ENCODE measurements at regions not wholly inside any gene's neighbourhood (a gene's known extent, or its start where the extent isn't known, plus 50 kb on each side); places are given as distances from the start of the nearest gene placed in this dataset.

DNA sequence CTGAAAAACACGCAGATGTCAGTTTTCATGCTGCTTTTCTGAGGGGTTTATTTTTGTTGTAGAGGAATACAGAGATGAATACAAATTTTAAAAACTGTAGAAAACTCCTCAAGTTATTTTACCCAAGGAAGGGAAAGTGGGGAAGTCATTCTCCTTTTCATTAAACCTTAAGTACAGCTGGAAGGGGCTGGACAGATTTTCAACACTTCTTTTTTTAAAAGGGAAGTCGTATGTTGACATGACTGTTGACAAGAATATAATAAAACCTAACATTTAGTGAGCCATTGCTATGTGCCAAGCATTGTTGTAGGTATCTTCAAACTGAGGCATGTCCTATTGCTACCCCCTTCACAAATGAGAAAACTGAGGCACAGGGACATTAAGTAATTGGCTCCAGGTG lies 235.7 kb upstream of the ELL2 start:
- Histone ChIP-seq H3K27me3 (ENCODE audit: control insufficient read depth in 2 of 2, insufficient read depth in 2 of 2, low read length in 2 of 2) (no peaks in the 10 kb centered on the region), H3K9ac (replicated peaks; ENCODE audit: extremely low read depth, insufficient read depth, low read length) (no peak overlapping the region), H3K9me3 (replicated peaks; ENCODE audit: control insufficient read depth, insufficient read depth, low read length) (no peaks in the 10 kb centered on the region), H3K4me2 (ENCODE audit: insufficient read depth, low read length) (no peak overlapping the region), H3K9me1 (replicated peaks; ENCODE audit: control insufficient read depth, extremely low read depth, insufficient read depth, low read length) (no peaks in the 10 kb centered on the region), H3K27ac (ENCODE audit: insufficient read depth, low read depth, low read length) (no peak overlapping the region), H2AFZ (ENCODE audit: low read depth, low read length) (no peak overlapping the region), H3K4me3 (replicated peaks in 1 of 3; ENCODE audit: insufficient read depth in 1 of 3, low read depth in 1 of 3, low read length in 3 of 3) (no peak overlapping the region), H3K79me2 (ENCODE audit: control insufficient read depth, insufficient read depth, low read length) (no peaks in the 10 kb centered on the region), H3K36me3 (ENCODE audit: control insufficient read depth in 2 of 2, extremely low read depth in 1 of 2, insufficient read depth in 2 of 2, low read length in 2 of 2) (no peaks in the 10 kb centered on the region), H4K20me1 (replicated peaks; ENCODE audit: control insufficient read depth, extremely low read depth, insufficient read depth, low read length) (no peaks in the 10 kb centered on the region), H3K4me1 (ENCODE audit: control insufficient read depth, extremely low read depth, insufficient read depth, low read length) (peaks cover 16% of the 10 kb centered on the region)
- ChIA-PET POLR2A (no interaction called here), CTCF (no interaction called here)
- DNase-seq (ENCODE audit: low read depth, low spot score): no peak
- dilution Hi-C loops (cut with MboI; ENCODE audit: extremely low pct_ligation_motif_present, low sequenced_read_pairs) (no loop called here), intact Hi-C loops (cut with micrococcal nuclease) (no loop called here)
- TF ChIP-seq POLR2AphosphoS5 (IDR thresholded peaks at IDR 0.05; ENCODE audit: insufficient read depth, low read depth, low read length): no peak
- TF ChIP-seq, protein P1, sequence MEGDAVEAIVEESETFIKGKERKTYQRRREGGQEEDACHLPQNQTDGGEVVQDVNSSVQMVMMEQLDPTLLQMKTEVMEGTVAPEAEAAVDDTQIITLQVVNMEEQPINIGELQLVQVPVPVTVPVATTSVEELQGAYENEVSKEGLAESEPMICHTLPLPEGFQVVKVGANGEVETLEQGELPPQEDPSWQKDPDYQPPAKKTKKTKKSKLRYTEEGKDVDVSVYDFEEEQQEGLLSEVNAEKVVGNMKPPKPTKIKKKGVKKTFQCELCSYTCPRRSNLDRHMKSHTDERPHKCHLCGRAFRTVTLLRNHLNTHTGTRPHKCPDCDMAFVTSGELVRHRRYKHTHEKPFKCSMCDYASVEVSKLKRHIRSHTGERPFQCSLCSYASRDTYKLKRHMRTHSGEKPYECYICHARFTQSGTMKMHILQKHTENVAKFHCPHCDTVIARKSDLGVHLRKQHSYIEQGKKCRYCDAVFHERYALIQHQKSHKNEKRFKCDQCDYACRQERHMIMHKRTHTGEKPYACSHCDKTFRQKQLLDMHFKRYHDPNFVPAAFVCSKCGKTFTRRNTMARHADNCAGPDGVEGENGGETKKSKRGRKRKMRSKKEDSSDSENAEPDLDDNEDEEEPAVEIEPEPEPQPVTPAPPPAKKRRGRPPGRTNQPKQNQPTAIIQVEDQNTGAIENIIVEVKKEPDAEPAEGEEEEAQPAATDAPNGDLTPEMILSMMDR (IDR thresholded peaks at IDR 0.05; ENCODE audit: extremely low read depth in 1 of 2, insufficient read depth in 1 of 2, low read depth in 1 of 2, low read length in 2 of 2): no peak
- no peak for TF ChIP-seq JUN (IDR thresholded peaks at IDR 0.05; ENCODE audit: borderline replicate concordance, insufficient read depth, insufficient read length, low read depth)
- no peak for TF ChIP-seq POLR2A (IDR thresholded peaks at IDR 0.05; ENCODE audit: low read depth, low read length)
- TF ChIP-seq GATA2 (IDR thresholded peaks at IDR 0.05; ENCODE audit: insufficient read depth, insufficient read length, low read depth, low read length): no peak
- no peak for TF ChIP-seq FOS (IDR thresholded peaks at IDR 0.05; ENCODE audit: borderline replicate concordance, insufficient read depth, low read length)
- no peak for TF ChIP-seq EZH2 (IDR thresholded peaks at IDR 0.05; ENCODE audit: borderline replicate concordance, low read depth, low read length, severe bottlenecking)
- TF ChIP-seq MYC (IDR thresholded peaks at IDR 0.05; ENCODE audit: low read depth, low read length): no peak
- TF ChIP-seq, protein P2, sequence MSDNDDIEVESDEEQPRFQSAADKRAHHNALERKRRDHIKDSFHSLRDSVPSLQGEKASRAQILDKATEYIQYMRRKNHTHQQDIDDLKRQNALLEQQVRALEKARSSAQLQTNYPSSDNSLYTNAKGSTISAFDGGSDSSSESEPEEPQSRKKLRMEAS (IDR thresholded peaks at IDR 0.05; ENCODE audit: insufficient read depth, insufficient read length): no peak
- no TSS peak for BruUV-seq (replicated peaks)
- FAIRE-seq: no peak
